Epithelial cell of esophagus (primary cell): ENCODE measurements at regions not wholly inside any gene's neighbourhood (a gene's known extent, or its start where the extent isn't known, plus 50 kb on each side); places are given as distances from the start of the nearest gene placed in this dataset.

Experiments
- DNase-seq: peaks from one replicate; pipeline ENCODE4 v3.0.0; 2010; ENCODE audit warnings: low read depth
- H3K4me3 ChIP-seq: 2 replicates; pipeline ENCODE4 v1.5.1; 2011; ENCODE audit warnings: mild to moderate bottlenecking, low read length, control low read depth
- CTCF ChIP-seq: IDR thresholded peaks from 2 replicates; pipeline ENCODE4 v1.5.1; 2011; ENCODE audit warnings: low read depth, mild to moderate bottlenecking, low read length, control low read depth, inconsistent platforms; ENCODE audit not compliant: insufficient read depth; ENCODE audit errors: missing control alignments

- TF ChIP-seq CTCF = no peak
- H3K4me3 ChIP-seq = no peak overlapping the region
- DNase-seq = peak; percentile 9
Measured at GRCh38 chr1:199669916-199670315, 357.6 kb upstream of the NR5A2 start.

- H3K4me3 ChIP-seq = no peak overlapping the region
- no peak for DNase-seq
- TF ChIP-seq CTCF = no peak
Measured at GRCh38 chr1:199671684-199672083, 355.8 kb upstream of the NR5A2 start.

GRCh38 chr1:199675937-199676336 is 351.6 kb upstream of the NR5A2 start:
- no peak overlapping the region for H3K4me3 ChIP-seq
- DNase-seq = no peak
- TF ChIP-seq CTCF = no peak

GRCh38 chr1:199678771-199679170 is 348.7 kb upstream of the NR5A2 start:
- no peak for DNase-seq
- TF ChIP-seq CTCF = no peak
- H3K4me3 ChIP-seq = no peak overlapping the region

- no peak for TF ChIP-seq CTCF
- no peak overlapping the region for H3K4me3 ChIP-seq
- DNase-seq = no peak
Measured at GRCh38 chr1:199682081-199682480, 345.4 kb upstream of the NR5A2 start.

GRCh38 chr1:199684686-199685273 is 342.7 kb upstream of the NR5A2 start:
- DNase-seq = peak; percentile 72

More at GRCh38 chr1:199684686-199685273, 342.7 kb upstream of the NR5A2 start:
- H3K4me3 ChIP-seq = no peak overlapping the region
- peak; percentile 84 for TF ChIP-seq CTCF
